Subcutaneous abdominal adipose tissue (tissue), 5 donors: ENCODE measurements at regions not wholly inside any gene's neighbourhood (a gene's known extent, or its start where the extent isn't known, plus 50 kb on each side); places are given as distances from the start of the nearest gene placed in this dataset.

ENCODE experiments used
- H3K27ac ChIP-seq: one replicate; pipeline ENCODE4 v1.7.0; 2013; ENCODE audit warnings: low read depth, mild to moderate bottlenecking, inconsistent platforms, low read length, moderate library complexity
- H3K27me3 ChIP-seq, 5 donors: one replicate each; pipeline ENCODE4 v1.7.0; 2013; ENCODE audit warnings: low read length in 5 of 5, inconsistent platforms in 1 of 5; ENCODE audit not compliant: control insufficient read depth in 5 of 5, insufficient read depth in 4 of 5
- H3K36me3 ChIP-seq, 5 donors: one replicate each; pipeline ENCODE4 v1.7.0; 2013; ENCODE audit warnings: low read length in 5 of 5; ENCODE audit not compliant: control insufficient read depth in 5 of 5, insufficient read depth in 5 of 5
- H3K4me1 ChIP-seq, 5 donors: one replicate each; pipeline ENCODE4 v1.7.0; 2013; ENCODE audit warnings: low read length in 5 of 5, mild to moderate bottlenecking in 3 of 5, moderate library complexity in 1 of 5; ENCODE audit not compliant: control insufficient read depth in 5 of 5, insufficient read depth in 5 of 5
- H3K4me3 ChIP-seq, 5 donors: one replicate each; pipeline ENCODE4 v1.7.0; 2013; ENCODE audit warnings: low read length in 5 of 5, low read depth in 1 of 5
- H3K9ac ChIP-seq, 5 donors: one replicate each; pipeline ENCODE4 v1.7.0; 2013; ENCODE audit warnings: low read length in 5 of 5, mild to moderate bottlenecking in 4 of 5, moderate library complexity in 3 of 5
- H3K9me3 ChIP-seq, 5 donors: one replicate each; pipeline ENCODE4 v1.7.0; 2013; ENCODE audit warnings: low read length in 5 of 5; ENCODE audit not compliant: control insufficient read depth in 5 of 5
- donor health status: healthy.
- donor health status: healthy.
- donor health status: healthy.
- donor health status: healthy.
- donor health status: healthy.

DNA sequence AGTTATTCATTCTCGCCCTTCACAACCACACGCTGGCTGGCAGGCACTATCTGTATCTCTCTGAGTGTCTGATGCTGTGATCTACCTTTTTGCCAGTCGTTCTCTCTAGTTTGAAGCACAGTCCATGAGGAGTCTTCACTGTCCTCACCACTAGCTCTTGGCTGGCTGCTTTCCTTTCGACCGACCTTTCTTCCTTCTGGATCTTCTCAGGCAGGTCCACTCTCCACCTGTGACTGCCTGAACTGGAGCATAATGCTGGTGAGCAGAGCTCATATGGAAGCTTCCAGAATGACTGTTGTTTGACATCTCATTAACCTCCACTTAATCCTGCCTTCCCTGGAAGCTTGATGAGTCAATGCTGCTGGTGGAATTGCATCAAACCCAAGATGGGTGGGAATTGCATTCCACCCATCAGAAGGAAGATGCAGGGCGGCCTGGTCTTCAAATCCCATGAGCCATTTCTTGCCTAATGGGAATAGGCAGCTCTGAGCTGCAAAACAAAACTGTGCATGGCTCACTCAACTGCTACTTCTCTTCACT, 283.5 kb upstream of the HDAC4 start:
- no peak overlapping the region for H3K27ac ChIP-seq
- peaks cover 0 to 4% (median 2%) of the 10 kb centered on the region in 5 donors for H3K27me3 ChIP-seq
- H3K9ac ChIP-seq, result no peak overlapping the region
- peaks cover 0 to 4% (median 0%) of the 10 kb centered on the region in 5 donors for H3K9me3 ChIP-seq
- H3K4me1 ChIP-seq, result peaks cover 0 to 14% (median 3%) of the 10 kb centered on the region in 5 donors
- H3K36me3 ChIP-seq, result no peaks in the 10 kb centered on the region
- no peak overlapping the region for H3K4me3 ChIP-seq

GRCh38 chr2:239682518-239682917, 281.7 kb upstream of the HDAC4 start:
- H3K9me3 ChIP-seq, result peaks cover 0 to 4% (median 0%) of the 10 kb centered on the region in 5 donors
- H3K36me3 ChIP-seq, result no peaks in the 10 kb centered on the region
- H3K9ac ChIP-seq, result no peak overlapping the region
- no peak overlapping the region for H3K4me3 ChIP-seq
- peaks cover 0 to 4% (median 2%) of the 10 kb centered on the region in 5 donors for H3K27me3 ChIP-seq
- peaks cover 0 to 5% (median 3%) of the 10 kb centered on the region in 5 donors for H3K4me1 ChIP-seq
- H3K27ac ChIP-seq, result no peak overlapping the region

DNA sequence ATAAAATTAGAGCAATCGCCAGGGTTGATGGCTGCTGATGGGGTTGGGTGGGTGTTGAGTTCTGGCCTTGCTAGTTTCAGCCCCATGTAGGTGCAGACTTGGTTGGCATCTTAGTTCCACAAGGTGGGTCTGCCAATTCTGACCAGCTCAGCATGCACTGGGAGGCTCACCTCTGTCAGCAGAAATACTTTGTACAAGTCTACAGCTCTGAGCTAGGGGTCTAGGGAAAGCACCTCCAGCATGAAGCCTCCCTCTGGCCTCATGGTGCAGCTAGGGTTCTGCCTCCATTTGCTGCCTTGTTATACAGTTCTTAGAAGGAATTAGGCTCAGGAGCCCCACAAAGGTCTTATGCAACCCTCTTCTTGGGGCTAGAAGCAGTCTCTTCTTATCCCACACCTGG, 278.9 kb upstream of the HDAC4 start:
- Histone ChIP-seq H3K9me3 (peaks cover 0 to 4% (median 0%) of the 10 kb centered on the region in 5 donors), H3K27ac (no peak overlapping the region), H3K4me3 (no peak overlapping the region), H3K27me3 (peaks cover 0 to 7% (median 3%) of the 10 kb centered on the region in 5 donors), H3K9ac (no peak overlapping the region), H3K4me1 (peaks cover 0 to 1% (median 0%) of the 10 kb centered on the region in 5 donors), H3K36me3 (no peaks in the 10 kb centered on the region)

GRCh38 chr2:239678666-239679296, 278.0 kb upstream of the HDAC4 start:
- Histone ChIP-seq H3K4me1 (no peaks in the 10 kb centered on the region), H3K4me3 (no peak overlapping the region), H3K9me3 (peaks cover 0 to 4% (median 0%) of the 10 kb centered on the region in 5 donors), H3K9ac (no peak overlapping the region), H3K27me3 (peaks cover 0 to 4% (median 3%) of the 10 kb centered on the region in 5 donors), H3K36me3 (no peaks in the 10 kb centered on the region), H3K27ac (no peak overlapping the region)

- H3K4me1 ChIP-seq, result no peaks in the 10 kb centered on the region
- no peak overlapping the region for H3K27ac ChIP-seq
- peaks cover 0 to 4% (median 0%) of the 10 kb centered on the region in 5 donors for H3K9me3 ChIP-seq
- H3K27me3 ChIP-seq, result peaks cover 0 to 4% (median 3%) of the 10 kb centered on the region in 5 donors
- H3K9ac ChIP-seq, result no peak overlapping the region
- H3K4me3 ChIP-seq, result no peak overlapping the region
- H3K36me3 ChIP-seq, result no peaks in the 10 kb centered on the region
These were observed 277.3 kb upstream of the HDAC4 start for GRCh38 chr2:239678186-239678490.

DNA sequence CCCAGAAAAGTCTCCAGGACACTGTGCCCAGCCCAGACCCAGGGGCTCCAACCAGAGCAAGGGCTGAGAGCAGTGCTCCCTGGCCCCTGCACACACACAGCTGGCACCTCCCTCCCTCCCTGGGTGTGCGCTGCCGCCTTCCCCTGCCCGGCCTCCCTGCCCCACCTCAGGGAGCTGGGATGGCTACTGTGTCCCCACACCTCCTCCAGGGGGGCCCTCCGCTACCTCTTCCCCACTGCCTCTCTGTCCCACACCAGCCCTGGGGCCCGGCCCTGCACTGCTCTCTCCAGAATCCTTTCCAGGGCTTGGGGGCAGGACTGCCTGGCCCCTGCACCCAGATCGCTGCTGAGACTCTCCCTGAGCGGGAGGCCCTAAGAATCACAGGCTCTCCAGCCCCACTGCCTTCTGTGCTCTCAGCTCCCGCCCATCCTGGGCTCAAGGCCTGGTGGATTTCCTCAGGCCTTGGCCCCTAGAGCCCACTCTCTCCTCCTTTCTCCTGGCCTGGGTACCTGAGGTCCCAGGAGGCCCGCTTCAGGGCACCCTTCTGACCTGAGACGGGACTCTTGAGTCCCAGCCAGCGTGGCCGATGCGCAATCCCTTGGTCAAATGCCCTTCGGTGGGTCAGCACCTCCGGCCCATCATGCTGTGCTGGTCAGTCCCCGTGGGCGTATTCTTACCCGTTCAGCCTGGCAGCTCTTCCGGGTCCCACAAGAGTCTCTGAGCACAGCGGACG, 276.8 kb upstream of the HDAC4 start:
- peaks cover 0 to 4% (median 0%) of the 10 kb centered on the region in 5 donors for H3K9me3 ChIP-seq
- no peaks in the 10 kb centered on the region for H3K36me3 ChIP-seq
- H3K4me3 ChIP-seq, result no peak overlapping the region
- H3K27me3 ChIP-seq, result peaks cover 0 to 4% (median 3%) of the 10 kb centered on the region in 5 donors
- H3K27ac ChIP-seq, result no peak overlapping the region
- H3K4me1 ChIP-seq, result no peaks in the 10 kb centered on the region
- H3K9ac ChIP-seq, result no peak overlapping the region

GRCh38 chr2:239676716-239677452, 276.1 kb upstream of the HDAC4 start:
- no peaks in the 10 kb centered on the region for H3K4me1 ChIP-seq
- no peak overlapping the region for H3K27ac ChIP-seq
- peaks cover 0 to 4% (median 3%) of the 10 kb centered on the region in 5 donors for H3K27me3 ChIP-seq
- no peak overlapping the region for H3K4me3 ChIP-seq
- H3K36me3 ChIP-seq, result no peaks in the 10 kb centered on the region
- H3K9ac ChIP-seq, result no peak overlapping the region
- no peaks in the 10 kb centered on the region for H3K9me3 ChIP-seq

GRCh38 chr2:239675826-239676715, 275.3 kb upstream of the HDAC4 start:
- no peak overlapping the region for H3K9ac ChIP-seq
- H3K27ac ChIP-seq, result no peak overlapping the region
- no peaks in the 10 kb centered on the region for H3K36me3 ChIP-seq
- peaks cover 0 to 4% (median 3%) of the 10 kb centered on the region in 5 donors for H3K27me3 ChIP-seq
- no peaks in the 10 kb centered on the region for H3K4me1 ChIP-seq
- H3K9me3 ChIP-seq, result no peaks in the 10 kb centered on the region
- no peak overlapping the region for H3K4me3 ChIP-seq

GRCh38 chr2:239674981-239675825, 274.4 kb upstream of the HDAC4 start:
- no peak overlapping the region for H3K9ac ChIP-seq
- no peaks in the 10 kb centered on the region for H3K36me3 ChIP-seq
- H3K27me3 ChIP-seq, result peaks cover 0 to 4% (median 3%) of the 10 kb centered on the region in 5 donors
- no peaks in the 10 kb centered on the region for H3K4me1 ChIP-seq
- H3K9me3 ChIP-seq, result no peaks in the 10 kb centered on the region
- H3K27ac ChIP-seq, result no peak overlapping the region
- H3K4me3 ChIP-seq, result no peak overlapping the region
